ENCODE measurements at regions not wholly inside any gene's neighbourhood (a gene's known extent, or its start where the extent isn't known, plus 50 kb on each side); places are given as distances from the start of the nearest gene placed in this dataset.
"Not testable (repeated sequence)": the region's sequence is repeated elsewhere in the genome, so short reads cannot be mapped to it uniquely, and the experiment has no call there.

- H3K4me1 ChIP-seq (ENCODE audit: control insufficient read depth, insufficient read depth, low read length): no peaks in the 10 kb centered on the region
- H3K4me3 ChIP-seq (ENCODE audit: low read length): no peak overlapping the region
- H3K27me3 ChIP-seq (ENCODE audit: control insufficient read depth, insufficient read depth, low read length): no peaks in the 10 kb centered on the region
- no peak overlapping the region for H3K27ac ChIP-seq (ENCODE audit: low read depth, low read length)
- H3K9ac ChIP-seq (ENCODE audit: low read length): no peak overlapping the region
- H3K36me3 ChIP-seq (ENCODE audit: control insufficient read depth, insufficient read depth, low read length): no peaks in the 10 kb centered on the region
Observed at GRCh38 chr4:59647500-59647899, 1552.6 kb upstream of the ADGRL3 start.

- Histone ChIP-seq H3K4me3 (ENCODE audit: low read length) (no peak overlapping the region), H3K27me3 (ENCODE audit: control insufficient read depth, insufficient read depth, low read length) (no peaks in the 10 kb centered on the region), H3K4me1 (ENCODE audit: control insufficient read depth, insufficient read depth, low read length) (no peaks in the 10 kb centered on the region), H3K27ac (ENCODE audit: low read depth, low read length) (no peak overlapping the region), H3K36me3 (ENCODE audit: control insufficient read depth, insufficient read depth, low read length) (no peaks in the 10 kb centered on the region), H3K9ac (ENCODE audit: low read length) (no peak overlapping the region)
Observed at GRCh38 chr4:59650861-59651260, 1549.3 kb upstream of the ADGRL3 start.

DNA sequence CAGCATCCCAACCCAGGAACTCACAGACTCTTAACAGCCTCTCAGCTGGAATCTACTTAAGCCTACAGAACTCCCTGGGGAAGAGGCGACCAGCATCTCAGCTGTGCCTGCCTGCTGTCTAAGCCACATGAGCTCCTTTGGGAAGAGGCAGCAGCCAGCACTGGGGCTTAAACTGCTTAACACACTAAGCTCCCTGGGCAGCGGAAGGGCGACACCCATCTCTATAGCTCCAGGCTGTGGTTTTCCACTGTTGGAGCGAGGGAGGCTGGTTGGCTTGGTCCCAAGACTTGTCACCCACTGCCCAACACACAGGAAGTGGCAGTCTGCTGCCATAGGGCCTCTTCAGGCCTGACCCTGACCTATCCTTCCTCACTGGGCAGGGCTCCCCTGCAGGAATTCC, 1544.1 kb upstream of the ADGRL3 start:
- Histone ChIP-seq H3K9ac (ENCODE audit: low read length) (no peak overlapping the region), H3K4me1 (ENCODE audit: control insufficient read depth, insufficient read depth, low read length) (no peaks in the 10 kb centered on the region), H3K27ac (ENCODE audit: low read depth, low read length) (no peak overlapping the region), H3K36me3 (ENCODE audit: control insufficient read depth, insufficient read depth, low read length) (no peaks in the 10 kb centered on the region), H3K27me3 (ENCODE audit: control insufficient read depth, insufficient read depth, low read length) (no peaks in the 10 kb centered on the region), H3K4me3 (ENCODE audit: low read length) (no peak overlapping the region)

GRCh38 chr4:59664771-59665170, 1535.4 kb upstream of the ADGRL3 start:
- H3K4me1 ChIP-seq (ENCODE audit: control insufficient read depth, insufficient read depth, low read length): no peaks in the 10 kb centered on the region
- H3K4me3 ChIP-seq (ENCODE audit: low read length): no peak overlapping the region
- H3K27me3 ChIP-seq (ENCODE audit: control insufficient read depth, insufficient read depth, low read length): no peaks in the 10 kb centered on the region
- no peaks in the 10 kb centered on the region for H3K36me3 ChIP-seq (ENCODE audit: control insufficient read depth, insufficient read depth, low read length)
- H3K9ac ChIP-seq (ENCODE audit: low read length): no peak overlapping the region
- no peak overlapping the region for H3K27ac ChIP-seq (ENCODE audit: low read depth, low read length)

- H3K36me3 ChIP-seq (ENCODE audit: control insufficient read depth, insufficient read depth, low read length): no peaks in the 10 kb centered on the region
- H3K4me1 ChIP-seq (ENCODE audit: control insufficient read depth, insufficient read depth, low read length): no peaks in the 10 kb centered on the region
- no peak overlapping the region for H3K9ac ChIP-seq (ENCODE audit: low read length)
- no peak overlapping the region for H3K27ac ChIP-seq (ENCODE audit: low read depth, low read length)
- H3K27me3 ChIP-seq (ENCODE audit: control insufficient read depth, insufficient read depth, low read length): no peaks in the 10 kb centered on the region
- no peak overlapping the region for H3K4me3 ChIP-seq (ENCODE audit: low read length)
Observed at GRCh38 chr4:59666645-59667044, 1533.5 kb upstream of the ADGRL3 start.

DNA sequence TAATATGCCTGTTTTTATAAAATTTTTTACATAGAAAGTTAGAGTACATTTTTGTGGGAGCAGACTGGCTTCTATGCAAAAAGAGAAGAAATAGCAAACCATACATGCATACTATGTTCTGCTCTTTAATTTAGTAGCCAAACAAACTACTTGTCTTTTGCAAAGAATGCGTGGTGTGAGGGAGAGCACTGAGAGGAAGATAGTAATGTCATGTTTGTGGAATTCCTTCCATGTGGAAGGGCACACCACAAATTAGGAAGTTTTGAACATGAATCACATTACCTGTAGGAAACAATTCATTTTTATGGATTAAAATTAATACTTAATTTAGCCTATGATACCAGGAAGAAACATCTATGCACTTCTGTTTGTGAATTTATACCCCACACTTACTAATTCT, 1529.1 kb upstream of the ADGRL3 start:
- H3K4me3 ChIP-seq (ENCODE audit: low read length): no peak overlapping the region
- H3K9ac ChIP-seq (ENCODE audit: low read length): no peak overlapping the region
- no peak overlapping the region for H3K27ac ChIP-seq (ENCODE audit: low read depth, low read length)
- H3K36me3 ChIP-seq (ENCODE audit: control insufficient read depth, insufficient read depth, low read length): no peaks in the 10 kb centered on the region
- no peaks in the 10 kb centered on the region for H3K4me1 ChIP-seq (ENCODE audit: control insufficient read depth, insufficient read depth, low read length)
- H3K27me3 ChIP-seq (ENCODE audit: control insufficient read depth, insufficient read depth, low read length): no peaks in the 10 kb centered on the region

GRCh38 chr4:59676389-59676788, 1523.7 kb upstream of the ADGRL3 start:
- H3K4me3 ChIP-seq (ENCODE audit: low read length): no peak overlapping the region
- no peaks in the 10 kb centered on the region for H3K27me3 ChIP-seq (ENCODE audit: control insufficient read depth, insufficient read depth, low read length)

GRCh38 chr4:59676992-59677391, 1523.1 kb upstream of the ADGRL3 start:
- not testable (repeated sequence) for H3K9ac ChIP-seq (ENCODE audit: low read length); H3K4me1 ChIP-seq (ENCODE audit: control insufficient read depth, insufficient read depth, low read length); H3K4me3 ChIP-seq (ENCODE audit: low read length)

More at GRCh38 chr4:59676389-59676788, 1523.7 kb upstream of the ADGRL3 start:
- H3K9ac ChIP-seq (ENCODE audit: low read length): no peak overlapping the region
- H3K4me1 ChIP-seq (ENCODE audit: control insufficient read depth, insufficient read depth, low read length): no peaks in the 10 kb centered on the region
- no peaks in the 10 kb centered on the region for H3K36me3 ChIP-seq (ENCODE audit: control insufficient read depth, insufficient read depth, low read length)
- H3K27ac ChIP-seq (ENCODE audit: low read depth, low read length): no peak overlapping the region

DNA sequence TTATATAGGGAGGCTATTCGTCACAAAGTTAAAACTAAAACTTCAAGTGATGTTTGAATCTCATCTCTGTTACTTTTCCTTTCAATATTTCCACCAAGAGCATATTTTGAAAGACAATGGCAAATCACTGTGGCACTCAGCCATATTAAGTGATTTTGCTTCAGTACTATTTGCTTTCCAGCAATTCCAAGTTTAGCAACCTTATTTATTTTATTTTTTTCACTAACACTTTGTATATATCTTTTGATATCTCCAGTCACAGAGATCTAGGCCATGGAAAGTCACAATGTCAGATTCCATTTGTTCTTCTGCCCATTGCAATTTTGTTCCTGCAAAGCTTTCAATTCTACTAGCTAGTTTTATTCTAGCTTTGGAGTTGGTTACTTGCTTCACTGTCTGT, 1514.5 kb upstream of the ADGRL3 start:
- no peaks in the 10 kb centered on the region for H3K36me3 ChIP-seq (ENCODE audit: control insufficient read depth, insufficient read depth, low read length)
- no peak overlapping the region for H3K9ac ChIP-seq (ENCODE audit: low read length)
- no peak overlapping the region for H3K27ac ChIP-seq (ENCODE audit: low read depth, low read length)
- H3K4me3 ChIP-seq (ENCODE audit: low read length): no peak overlapping the region
- no peaks in the 10 kb centered on the region for H3K27me3 ChIP-seq (ENCODE audit: control insufficient read depth, insufficient read depth, low read length)
- no peaks in the 10 kb centered on the region for H3K4me1 ChIP-seq (ENCODE audit: control insufficient read depth, insufficient read depth, low read length)

More at GRCh38 chr4:59676992-59677391, 1523.1 kb upstream of the ADGRL3 start:
- not testable (repeated sequence) for H3K27me3 ChIP-seq (ENCODE audit: control insufficient read depth, insufficient read depth, low read length); H3K36me3 ChIP-seq (ENCODE audit: control insufficient read depth, insufficient read depth, low read length); H3K27ac ChIP-seq (ENCODE audit: low read depth, low read length)

DNA sequence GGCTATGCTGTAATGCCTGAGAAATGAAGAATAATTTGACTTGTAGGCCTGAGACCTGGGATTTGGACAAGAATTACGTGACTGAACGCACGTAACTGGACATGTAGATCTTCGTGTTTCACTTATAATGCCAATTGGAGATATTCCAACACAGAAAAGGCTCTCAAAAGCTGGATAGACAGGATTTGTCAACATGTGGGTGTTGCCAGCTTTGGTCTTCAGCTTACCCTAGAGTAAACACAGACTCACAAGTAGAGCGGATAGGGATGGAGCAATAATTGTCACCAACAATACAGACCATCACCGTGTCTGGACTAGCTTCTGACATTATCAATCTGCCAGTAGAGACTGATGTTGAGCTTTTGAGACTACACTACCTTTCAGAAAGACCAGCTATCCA, 1511.0 kb upstream of the ADGRL3 start:
- Histone ChIP-seq H3K4me1 (ENCODE audit: control insufficient read depth, insufficient read depth, low read length) (no peaks in the 10 kb centered on the region), H3K27ac (ENCODE audit: low read depth, low read length) (no peak overlapping the region), H3K27me3 (ENCODE audit: control insufficient read depth, insufficient read depth, low read length) (no peaks in the 10 kb centered on the region), H3K9ac (ENCODE audit: low read length) (no peak overlapping the region), H3K4me3 (ENCODE audit: low read length) (no peak overlapping the region), H3K36me3 (ENCODE audit: control insufficient read depth, insufficient read depth, low read length) (no peaks in the 10 kb centered on the region)

- Histone ChIP-seq H3K4me3 (ENCODE audit: low read length) (no peak overlapping the region), H3K9ac (ENCODE audit: low read length) (no peak overlapping the region), H3K27me3 (ENCODE audit: control insufficient read depth, insufficient read depth, low read length) (no peaks in the 10 kb centered on the region), H3K36me3 (ENCODE audit: control insufficient read depth, insufficient read depth, low read length) (no peaks in the 10 kb centered on the region), H3K27ac (ENCODE audit: low read depth, low read length) (no peak overlapping the region), H3K4me1 (ENCODE audit: control insufficient read depth, insufficient read depth, low read length) (no peaks in the 10 kb centered on the region)
Observed at GRCh38 chr4:59695355-59696053, 1504.6 kb upstream of the ADGRL3 start.

DNA sequence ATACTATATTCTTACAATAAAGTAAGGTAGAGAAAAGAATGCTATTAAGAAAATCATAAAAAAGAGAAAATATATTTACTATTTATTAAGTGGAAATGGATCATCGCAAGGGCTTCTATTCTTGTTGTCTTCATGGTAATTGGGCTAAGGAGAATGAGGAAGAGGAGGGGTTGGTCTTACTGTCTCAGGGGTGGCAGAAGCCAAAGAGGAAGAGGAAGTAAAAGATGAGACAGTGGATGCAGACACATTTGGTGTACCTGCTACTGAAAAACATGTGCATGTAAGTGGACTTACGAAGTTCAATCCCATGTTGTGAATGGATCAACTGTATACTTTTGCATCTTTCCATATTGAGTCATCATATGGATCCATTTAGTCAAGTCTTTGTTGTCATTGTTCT, 1502.1 kb upstream of the ADGRL3 start:
- Histone ChIP-seq H3K27me3 (ENCODE audit: control insufficient read depth, insufficient read depth, low read length) (no peaks in the 10 kb centered on the region), H3K4me1 (ENCODE audit: control insufficient read depth, insufficient read depth, low read length) (no peaks in the 10 kb centered on the region), H3K4me3 (ENCODE audit: low read length) (no peak overlapping the region), H3K36me3 (ENCODE audit: control insufficient read depth, insufficient read depth, low read length) (no peaks in the 10 kb centered on the region), H3K9ac (ENCODE audit: low read length) (no peak overlapping the region), H3K27ac (ENCODE audit: low read depth, low read length) (no peak overlapping the region)

DNA sequence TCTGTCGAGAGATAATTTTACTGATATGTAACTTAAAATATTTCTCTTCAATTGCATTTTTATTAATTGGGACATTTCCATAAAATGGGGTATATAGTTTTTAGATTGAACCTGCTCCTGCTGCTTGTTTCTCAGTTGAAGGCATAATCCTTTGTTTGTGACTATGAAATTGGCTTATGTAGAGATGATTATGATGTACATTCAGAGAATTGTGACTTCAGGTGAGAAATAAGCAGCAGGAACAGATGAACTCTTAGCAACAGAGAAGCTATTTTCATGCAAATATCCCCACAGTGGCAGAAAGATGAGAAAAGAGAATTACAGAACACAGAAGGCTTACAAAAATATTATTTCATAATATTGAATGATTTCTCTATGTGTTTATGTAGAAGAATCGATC, 1499.5 kb upstream of the ADGRL3 start:
- H3K4me1 ChIP-seq (ENCODE audit: control insufficient read depth, insufficient read depth, low read length): no peaks in the 10 kb centered on the region
- H3K27me3 ChIP-seq (ENCODE audit: control insufficient read depth, insufficient read depth, low read length): no peaks in the 10 kb centered on the region
- H3K27ac ChIP-seq (ENCODE audit: low read depth, low read length): no peak overlapping the region
- H3K9ac ChIP-seq (ENCODE audit: low read length): no peak overlapping the region
- no peaks in the 10 kb centered on the region for H3K36me3 ChIP-seq (ENCODE audit: control insufficient read depth, insufficient read depth, low read length)
- no peak overlapping the region for H3K4me3 ChIP-seq (ENCODE audit: low read length)
